Mucosa of descending colon (tissue), 3 donors: ENCODE measurements at regions not wholly inside any gene's neighbourhood (a gene's known extent, or its start where the extent isn't known, plus 50 kb on each side); places are given as distances from the start of the nearest gene placed in this dataset.
"Not testable (repeated sequence)": the region's sequence is repeated elsewhere in the genome, so short reads cannot be mapped to it uniquely, and the experiment has no call there.

ENCODE experiments used
- ATAC-seq: fragments of 200-7000 bp; cut with Tn5 transposase; one replicate; pipeline ENCODE4 v1.9.1; 2020; ENCODE audit warnings: mild to moderate bottlenecking, moderate library complexity
- DNase-seq, 3 donors: peaks; one replicate each; pipeline ENCODE4 v3.0.0-alpha.2; 2020
- H3K36me3 ChIP-seq: fragments of 200-600 bp; one replicate; pipeline ENCODE4 v1.8.0; 2021; ENCODE audit warnings: low read depth, mild to moderate bottlenecking
- H3K4me1 ChIP-seq: fragments of 200-600 bp; one replicate; pipeline ENCODE4 v1.8.0; 2021; ENCODE audit warnings: low read depth, mild to moderate bottlenecking
- H3K4me3 ChIP-seq: fragments of 200-600 bp; one replicate; pipeline ENCODE4 v1.8.0; 2021; ENCODE audit warnings: mild to moderate bottlenecking
- H3K9me3 ChIP-seq: fragments of 200-600 bp; one replicate; pipeline ENCODE4 v1.8.0; 2021; ENCODE audit warnings: mild to moderate bottlenecking
- intact Hi-C, 2 donors: fragments of 100-400 bp; cut with DNase I in 1 of 2; cut with micrococcal nuclease in 1 of 2; formaldehyde crosslinking; loops; one replicate each; pipeline versions ENCODE4 v1.11.0 to v1.11.1; 2022; cut with DNase I, micrococcal nuclease
- TF ChIP-seq, protein P1 (sequence below): fragments of 200-600 bp; IDR thresholded peaks from one replicate; pipeline ENCODE4 v1.8.0; 2022; ENCODE audit warnings: antibody characterized with exemption, mild to moderate bottlenecking
- donor health status: DM: no; HTN: no; CAD: no; lungs with moderate emphysema.
- donor health status: DM: no; HTN: no; CAD: no.
- donor health status: DM: no; HTN: yes; CAD: no.

DNA sequence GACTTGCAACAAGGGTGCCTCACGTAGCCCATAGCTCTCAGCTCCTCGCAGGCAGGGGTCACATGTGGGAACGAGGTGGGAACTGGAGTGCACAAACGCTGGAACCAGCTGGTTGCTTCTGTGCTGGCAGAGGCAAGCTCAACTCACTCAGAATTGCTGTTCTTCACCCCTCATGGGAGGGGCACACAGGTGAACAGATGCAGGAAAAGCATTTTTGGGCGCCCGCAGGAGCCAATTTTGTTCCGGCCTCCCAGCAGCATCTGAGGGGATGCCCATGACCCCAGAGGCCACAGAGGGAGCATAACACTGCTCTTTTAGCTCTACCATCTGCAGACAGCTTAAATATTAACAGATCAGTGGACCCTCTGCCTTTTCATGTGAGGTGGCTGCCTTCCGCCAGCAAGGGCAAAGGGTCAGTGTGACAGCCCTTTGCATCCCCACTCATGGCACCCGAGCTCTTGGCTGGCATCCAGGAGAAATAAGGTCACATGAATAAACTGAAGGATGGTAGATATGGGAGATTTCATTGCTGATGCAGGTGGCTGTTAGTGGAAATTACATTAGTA, 196.2 kb downstream of the SLCO4C1 start:
- no peak for DNase-seq
- ATAC-seq = no peak
- no peaks in the 10 kb centered on the region for H3K4me1 ChIP-seq
- H3K36me3 ChIP-seq = no peaks in the 10 kb centered on the region
- H3K4me3 ChIP-seq = no peak overlapping the region
- peaks cover 2% of the 10 kb centered on the region for H3K9me3 ChIP-seq
- TF ChIP-seq, protein P1, sequence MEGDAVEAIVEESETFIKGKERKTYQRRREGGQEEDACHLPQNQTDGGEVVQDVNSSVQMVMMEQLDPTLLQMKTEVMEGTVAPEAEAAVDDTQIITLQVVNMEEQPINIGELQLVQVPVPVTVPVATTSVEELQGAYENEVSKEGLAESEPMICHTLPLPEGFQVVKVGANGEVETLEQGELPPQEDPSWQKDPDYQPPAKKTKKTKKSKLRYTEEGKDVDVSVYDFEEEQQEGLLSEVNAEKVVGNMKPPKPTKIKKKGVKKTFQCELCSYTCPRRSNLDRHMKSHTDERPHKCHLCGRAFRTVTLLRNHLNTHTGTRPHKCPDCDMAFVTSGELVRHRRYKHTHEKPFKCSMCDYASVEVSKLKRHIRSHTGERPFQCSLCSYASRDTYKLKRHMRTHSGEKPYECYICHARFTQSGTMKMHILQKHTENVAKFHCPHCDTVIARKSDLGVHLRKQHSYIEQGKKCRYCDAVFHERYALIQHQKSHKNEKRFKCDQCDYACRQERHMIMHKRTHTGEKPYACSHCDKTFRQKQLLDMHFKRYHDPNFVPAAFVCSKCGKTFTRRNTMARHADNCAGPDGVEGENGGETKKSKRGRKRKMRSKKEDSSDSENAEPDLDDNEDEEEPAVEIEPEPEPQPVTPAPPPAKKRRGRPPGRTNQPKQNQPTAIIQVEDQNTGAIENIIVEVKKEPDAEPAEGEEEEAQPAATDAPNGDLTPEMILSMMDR = no peak
- intact Hi-C loops = no loop called here

DNA sequence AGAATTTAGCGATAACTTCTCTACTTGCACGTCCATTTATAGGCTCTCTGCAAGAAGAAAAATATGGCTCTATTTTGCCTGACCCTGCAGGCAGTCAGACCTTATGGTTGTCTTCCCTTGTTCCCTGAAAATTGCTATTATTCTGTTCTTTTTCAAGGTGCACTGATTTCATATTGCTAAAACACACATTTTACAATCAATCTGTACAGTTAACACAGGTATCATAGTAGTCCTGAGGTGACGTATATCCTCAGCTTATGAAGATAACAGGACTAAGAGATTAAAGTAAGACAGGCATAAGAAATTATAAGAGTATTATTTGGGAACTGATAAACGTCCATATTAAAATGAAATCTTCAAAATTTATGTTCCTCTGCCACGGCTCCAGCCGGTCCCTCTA, 197.0 kb downstream of the SLCO4C1 start:
- DNase-seq, ATAC-seq, H3K4me1 ChIP-seq, H3K9me3 ChIP-seq, H3K36me3 ChIP-seq, H3K4me3 ChIP-seq, intact Hi-C loops: not testable (repeated sequence)

GRCh38 chr5:102098606-102099005, 197.5 kb downstream of the SLCO4C1 start:
- H3K4me1 ChIP-seq, H3K9me3 ChIP-seq, H3K36me3 ChIP-seq, intact Hi-C loops, H3K4me3 ChIP-seq, ATAC-seq, DNase-seq: not testable (repeated sequence)

DNA sequence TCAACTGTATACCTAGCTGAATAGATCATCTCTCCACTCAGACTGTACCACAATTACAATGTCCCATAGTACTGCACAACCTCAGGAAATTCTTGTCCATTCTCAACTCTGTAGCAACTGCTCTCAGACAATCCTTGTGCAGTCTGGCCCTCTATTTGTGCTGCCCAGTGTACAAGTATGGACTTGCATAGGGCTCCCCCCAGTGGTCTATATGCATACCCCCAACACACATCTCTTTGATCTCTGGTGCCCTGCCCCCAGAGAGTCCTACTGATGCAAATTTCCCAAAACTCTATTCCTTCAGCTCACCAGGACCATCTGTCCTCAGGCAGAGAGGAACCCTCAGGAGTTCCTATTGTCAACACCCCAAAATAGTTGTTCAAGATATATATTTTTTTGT, 205.3 kb downstream of the SLCO4C1 start:
- intact Hi-C loops = no loop called here
- peak; percentile 69 for ATAC-seq
- Histone ChIP-seq H3K4me3 (no peak overlapping the region), H3K9me3 (no peaks in the 10 kb centered on the region), H3K4me1 (no peaks in the 10 kb centered on the region), H3K36me3 (no peaks in the 10 kb centered on the region)
- DNase-seq = peak in 1 of 3 donors; percentile 31
- TF ChIP-seq, protein P1 = no peak

- Histone ChIP-seq H3K4me1 (no peaks in the 10 kb centered on the region), H3K4me3 (no peak overlapping the region), H3K36me3 (no peaks in the 10 kb centered on the region), H3K9me3 (no peaks in the 10 kb centered on the region)
- no peak for DNase-seq
- TF ChIP-seq, protein P1 = no peak
- intact Hi-C loops = no loop called here
- ATAC-seq = no peak
Measured at GRCh38 chr5:102089883-102090282, 206.2 kb downstream of the SLCO4C1 start.

DNA sequence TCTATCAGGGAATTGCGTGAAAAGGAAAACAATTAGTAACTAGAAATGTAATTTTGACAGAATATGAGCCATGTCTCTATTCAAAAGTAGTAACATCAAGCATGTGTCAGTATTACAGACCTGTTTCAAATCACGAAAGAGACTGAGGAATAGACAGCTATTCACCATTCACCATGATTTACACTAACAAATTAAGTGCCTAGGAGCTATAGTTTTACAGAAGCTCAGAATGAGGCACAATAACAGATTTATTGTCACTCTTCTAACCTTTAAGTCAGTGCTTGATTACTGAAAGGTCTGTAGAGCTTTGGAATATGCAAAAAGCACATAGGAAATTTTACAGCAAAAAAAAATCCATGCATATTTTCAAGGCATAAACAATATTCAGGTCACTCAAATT, 208.2 kb downstream of the SLCO4C1 start:
- intact Hi-C loops = no loop called here
- TF ChIP-seq, protein P1 = no peak
- DNase-seq (no peak), ATAC-seq (no peak)
- no peaks in the 10 kb centered on the region for H3K4me1 ChIP-seq
- H3K9me3 ChIP-seq = no peaks in the 10 kb centered on the region
- no peaks in the 10 kb centered on the region for H3K36me3 ChIP-seq
- H3K4me3 ChIP-seq = no peak overlapping the region

GRCh38 chr5:102080288-102080687, 215.8 kb downstream of the SLCO4C1 start:
- H3K4me1 ChIP-seq = no peaks in the 10 kb centered on the region
- no peak overlapping the region for H3K4me3 ChIP-seq
- no peak for ATAC-seq
- H3K36me3 ChIP-seq = no peaks in the 10 kb centered on the region
- H3K9me3 ChIP-seq = no peaks in the 10 kb centered on the region
- DNase-seq = no peak
- TF ChIP-seq, protein P1 = no peak
- intact Hi-C loops = no loop called here
